ENCODE measurements at regions not wholly inside any gene's neighbourhood (a gene's known extent, or its start where the extent isn't known, plus 50 kb on each side); places are given as distances from the start of the nearest gene placed in this dataset.

DNA sequence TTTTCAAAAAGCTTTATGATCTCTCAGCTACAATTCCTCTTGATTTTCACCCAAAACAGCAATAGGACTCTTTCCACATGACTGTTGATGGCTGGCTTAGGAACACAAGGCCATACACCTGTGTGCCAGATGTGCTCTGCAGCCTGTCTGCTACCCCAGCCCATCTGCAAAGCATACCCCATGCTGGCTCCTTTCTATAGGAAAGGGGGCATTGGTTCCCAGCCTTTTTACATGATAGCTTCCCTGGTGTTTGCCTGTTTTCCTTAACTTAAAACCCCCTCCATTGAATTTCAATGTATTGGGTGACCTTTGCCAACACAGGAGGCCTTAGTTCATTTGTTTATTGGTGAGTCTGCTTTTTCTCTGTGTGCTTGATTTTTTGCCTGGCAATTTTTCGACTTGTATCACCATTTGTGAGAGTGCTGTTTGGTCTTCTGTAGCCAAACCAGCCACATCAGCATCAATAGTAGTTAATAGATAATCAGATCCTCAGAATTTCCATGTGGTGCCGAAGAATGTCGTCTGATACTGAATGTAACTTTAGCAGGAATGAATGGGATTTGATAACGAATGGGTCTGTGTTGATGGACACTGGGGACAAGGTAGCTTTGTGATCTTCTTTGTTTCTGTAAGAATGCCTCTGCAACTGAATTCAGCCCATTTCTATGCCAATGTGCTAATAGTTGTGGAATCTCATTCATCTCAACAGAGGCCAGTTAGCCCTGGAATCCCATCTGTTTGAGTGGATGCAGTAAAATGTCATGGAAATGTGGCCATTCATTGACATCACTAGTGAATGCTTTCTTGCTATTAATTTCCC lies 272.2 kb upstream of the RARB start:
- H4K20me1 ChIP-seq (replicated peaks in 1 of 2; ENCODE audit: control insufficient read depth in 1 of 2, insufficient read depth in 2 of 2, low read length in 2 of 2), result no peaks in the 10 kb centered on the region
- peaks cover 1 to 24% (median 11%) of the 10 kb centered on the region in 4 experiments; a peak in 5 of 7 replicates for H3K4me1 ChIP-seq (replicated peaks in 1 of 4; ENCODE audit: control insufficient read depth in 3 of 4, insufficient read depth in 4 of 4, low read length in 3 of 4)
- H2BK120ac ChIP-seq (replicated peaks; ENCODE audit: low read depth, low read length), result peak overlapping the region; percentile 89
- no peaks in the 10 kb centered on the region for H3K79me2 ChIP-seq (ENCODE audit: control insufficient read depth in 1 of 2, insufficient read depth in 2 of 2, low read length in 2 of 2)
- no peak overlapping the region for H3K14ac ChIP-seq (ENCODE audit: insufficient read length)
- H3K4ac ChIP-seq (replicated peaks; ENCODE audit: insufficient read length, low read depth, low read length), result peak overlapping the region; percentile 16
- ChIA-PET POLR2A (ENCODE audit: partially characterized antibody) (interaction anchor here (0.9 to 2.6 kb wide), 4 partner anchors 11 to 18 kb away, joined by 3 to 15 read pairs (median 3); no protein-coding TSS in a partner anchor), CTCF (ENCODE audit: partially characterized antibody) (interaction anchor here (0.6 to 1.9 kb wide), 3 partner anchors 15 to 122 kb away, joined by 3 to 8 read pairs (median 3); no protein-coding TSS in a partner anchor)
- H2AFZ ChIP-seq (ENCODE audit: low read length), result no peak overlapping the region
- peak overlapping the region; percentile 68 for H2BK20ac ChIP-seq (ENCODE audit: low read length)
- peak overlapping the region in 3 of 4 experiments; percentile 0 to 62 (median 41); a peak in 3 of 7 replicates for H3K9ac ChIP-seq (replicated peaks in 1 of 4; ENCODE audit: extremely low read depth in 1 of 4, low read depth in 3 of 4, low read length in 3 of 4)
- H3K4me3 ChIP-seq (ENCODE audit: extremely low read depth in 1 of 4, insufficient read depth in 2 of 4, low read depth in 3 of 4, low read length in 4 of 4), result peak overlapping the region in 3 of 4 experiments; percentile 2 to 37 (median 21); a peak in 3 of 8 replicates
- WGBS, 2 experiments (ENCODE audit: extremely low coverage in 1 of 2, insufficient coverage in 1 of 2, insufficient read length in 1 of 2, insufficient replicate concordance in 2 of 2, low coverage in 1 of 2, low lambda C conversion rate in 2 of 2, missing lambda C conversion rate in 1 of 2), result 2% methylated on average over 4 of the region's 4 CpGs; no CpG with 5 or more reads in 1 of the 2 experiments
- peak in 1 of 2 experiments; percentile 84 for DNase-seq (ENCODE audit: low read depth in 1 of 2, low spot score in 2 of 2)
- H3K4me2 ChIP-seq (ENCODE audit: insufficient read depth in 1 of 2, low read depth in 2 of 2, low read length in 2 of 2), result peak overlapping the region; percentile 29 to 51; a peak in 3 of 4 replicates
- H3K56ac ChIP-seq (replicated peaks; ENCODE audit: insufficient read length, low read depth, low read length), result peak overlapping the region; percentile 36
- H2AK5ac ChIP-seq (ENCODE audit: low read depth, low read length), result no peak overlapping the region
- no peak overlapping the region for H4K8ac ChIP-seq (ENCODE audit: extremely low read depth, insufficient read depth, low read length)
- peak overlapping the region; percentile 98 for H2BK5ac ChIP-seq (ENCODE audit: low read depth, low read length)
- no peaks in the 10 kb centered on the region for H3K79me1 ChIP-seq (ENCODE audit: low read depth, low read length)
- peak overlapping the region; percentile 98; the same call in 1 of the 2 replicates for H2BK12ac ChIP-seq (ENCODE audit: low read depth, low read length)
- peak; percentile 96 for FAIRE-seq
- H3K27me3 ChIP-seq (replicated peaks in 1 of 4; ENCODE audit: control insufficient read depth in 3 of 4, extremely low read depth in 1 of 4, insufficient read depth in 3 of 4, low read length in 3 of 4), result no peaks in the 10 kb centered on the region
- no peak overlapping the region for H3K23ac ChIP-seq (ENCODE audit: insufficient read length)
- peak overlapping the region; percentile 22 for H4K91ac ChIP-seq (replicated peaks; ENCODE audit: insufficient read length, low read length)
- H3K36me3 ChIP-seq (ENCODE audit: control insufficient read depth in 2 of 4, insufficient read depth in 4 of 4, low read length in 3 of 4), result no peaks in the 10 kb centered on the region
- H2BK15ac ChIP-seq (ENCODE audit: low read length), result no peak overlapping the region
- peak overlapping the region; percentile 48; the same call in 1 of the 2 replicates for H3K18ac ChIP-seq (ENCODE audit: extremely low read depth, low read length)
- peak overlapping the region; percentile 83 for H3K27ac ChIP-seq (ENCODE audit: low read depth, low read length)
- no peaks in the 10 kb centered on the region for H3K23me2 ChIP-seq (ENCODE audit: low read depth, low read length)
- H3K9me3 ChIP-seq (ENCODE audit: insufficient read depth in 2 of 2, low read depth in 1 of 2, low read length in 1 of 2), result no peaks in the 10 kb centered on the region
- peak overlapping the region; percentile 96 for H4K5ac ChIP-seq (ENCODE audit: insufficient read length, low read depth, low read length)
- TF ChIP-seq MAFK (IDR thresholded peaks at IDR 0.05; ENCODE audit: low read depth, low read length) (no peak; the same call in 1 of the 2 replicates), ASH2L (IDR thresholded peaks at IDR 0.05; ENCODE audit: low read length) (peak; percentile 98), SIX5 (IDR thresholded peaks at IDR 0.05; ENCODE audit: low read depth, low read length) (no peak), KDM5A (IDR thresholded peaks at IDR 0.05; ENCODE audit: low read length) (no peak), YY1 (IDR thresholded peaks at IDR 0.05; ENCODE audit: low read depth, low read length) (peak; percentile 63; the same call in 1 of the 2 replicates), EP300 (IDR thresholded peaks at IDR 0.05; ENCODE audit: borderline replicate concordance in 1 of 2, low read depth in 2 of 2, low read length in 2 of 2) (peak in 1 of 2 experiments; percentile 94; a peak in 1 of 3 replicates), ATF2 (IDR thresholded peaks at IDR 0.05; ENCODE audit: low read length) (peak; percentile 93), BCL11A (IDR thresholded peaks at IDR 0.05; ENCODE audit: low read depth in 2 of 2, low read length in 2 of 2) (peak in 1 of 2 experiments; percentile 39), SP1 (IDR thresholded peaks at IDR 0.05; ENCODE audit: low read depth, low read length) (peak; percentile 77), SP4 (IDR thresholded peaks at IDR 0.05; ENCODE audit: low read length) (0 out of 2 replicates have a peak, but pooled peaks have one; percentile 43)

Data from H1 (cell line).